ENCODE measurements at regions not wholly inside any gene's neighbourhood (a gene's known extent, or its start where the extent isn't known, plus 50 kb on each side); places are given as distances from the start of the nearest gene placed in this dataset.

DNA sequence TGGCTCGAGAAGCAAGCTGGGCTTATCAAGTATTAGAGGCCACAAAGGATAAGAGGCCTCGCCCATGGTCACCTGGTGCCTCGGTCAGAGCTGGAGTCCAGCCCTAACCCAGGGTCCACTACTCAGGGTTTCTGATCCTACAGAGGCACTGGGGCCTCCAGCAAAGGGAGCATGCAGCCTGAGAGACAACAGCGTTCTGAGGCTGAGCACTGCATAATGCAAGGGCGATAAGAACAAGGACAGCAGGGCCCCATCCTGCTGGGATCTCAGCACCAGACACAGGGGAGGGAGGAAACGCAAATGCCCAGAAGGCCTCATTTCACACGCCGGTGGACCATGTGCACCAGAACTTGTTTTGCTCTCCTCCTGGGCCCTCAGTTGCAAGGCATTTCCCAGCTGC lies 63.0 kb downstream of the C5orf15 start:
- TF ChIP-seq EZH2phosphoT487 (IDR thresholded peaks at IDR 0.05; ENCODE audit: borderline replicate concordance) (no peak), CTCF (conservative IDR thresholded peaks at IDR 0.05; ENCODE audit: low read length) (no peak)
- Histone ChIP-seq H3K4me2 (ENCODE audit: low read depth, low read length, poor library complexity, severe bottlenecking) (no peak overlapping the region), H3F3A (ENCODE audit: low read depth) (no peaks in the 10 kb centered on the region), H3K4me3 (ENCODE audit: low read length, poor library complexity, severe bottlenecking) (no peak overlapping the region), H3K36me3 (ENCODE audit: insufficient read depth, low read length) (no peaks in the 10 kb centered on the region), H3K27me3 (ENCODE audit: insufficient read depth, low read length, poor library complexity, severe bottlenecking) (no peaks in the 10 kb centered on the region), H3K4me1 (ENCODE audit: insufficient read depth, low read length, poor library complexity, severe bottlenecking) (no peaks in the 10 kb centered on the region), H2AFZ (ENCODE audit: low read length) (no peak overlapping the region), H3K79me2 (ENCODE audit: insufficient read depth, low read length) (no peaks in the 10 kb centered on the region), H4K20me1 (ENCODE audit: insufficient read depth, low read length, poor library complexity, severe bottlenecking) (no peaks in the 10 kb centered on the region), H3K9me3 (ENCODE audit: insufficient read depth, low read depth, low read length) (no peaks in the 10 kb centered on the region), H3K9ac (ENCODE audit: low read depth, low read length, poor library complexity, severe bottlenecking) (no peak overlapping the region), H3K9me2 (replicated peaks; ENCODE audit: low read depth, low read length) (no peaks in the 10 kb centered on the region)

- Histone ChIP-seq H3K9me2 (replicated peaks; ENCODE audit: low read depth, low read length) (no peaks in the 10 kb centered on the region), H3K79me2 (ENCODE audit: insufficient read depth, low read length) (no peaks in the 10 kb centered on the region), H2AFZ (ENCODE audit: low read length) (no peak overlapping the region), H3F3A (ENCODE audit: low read depth) (no peaks in the 10 kb centered on the region), H3K36me3 (ENCODE audit: insufficient read depth, low read length) (no peaks in the 10 kb centered on the region), H3K4me3 (ENCODE audit: low read length, poor library complexity, severe bottlenecking) (no peak overlapping the region), H3K9ac (ENCODE audit: low read depth, low read length, poor library complexity, severe bottlenecking) (no peak overlapping the region), H3K27me3 (ENCODE audit: insufficient read depth, low read length, poor library complexity, severe bottlenecking) (no peaks in the 10 kb centered on the region), H4K20me1 (ENCODE audit: insufficient read depth, low read length, poor library complexity, severe bottlenecking) (no peaks in the 10 kb centered on the region), H3K4me2 (ENCODE audit: low read depth, low read length, poor library complexity, severe bottlenecking) (no peak overlapping the region), H3K4me1 (ENCODE audit: insufficient read depth, low read length, poor library complexity, severe bottlenecking) (no peaks in the 10 kb centered on the region), H3K9me3 (ENCODE audit: insufficient read depth, low read depth, low read length) (no peaks in the 10 kb centered on the region)
- TF ChIP-seq EZH2phosphoT487 (IDR thresholded peaks at IDR 0.05; ENCODE audit: borderline replicate concordance) (no peak), CTCF (conservative IDR thresholded peaks at IDR 0.05; ENCODE audit: low read length) (no peak)
These were observed 63.8 kb downstream of the C5orf15 start for GRCh38 chr5:133904641-133905040.

GRCh38 chr5:133902511-133903118 lies 65.8 kb downstream of the C5orf15 start:
- TF ChIP-seq EZH2phosphoT487 (IDR thresholded peaks at IDR 0.05; ENCODE audit: borderline replicate concordance) (no peak), CTCF (conservative IDR thresholded peaks at IDR 0.05; ENCODE audit: low read length) (no peak)
- Histone ChIP-seq H3K4me2 (ENCODE audit: low read depth, low read length, poor library complexity, severe bottlenecking) (no peak overlapping the region), H3K79me2 (ENCODE audit: insufficient read depth, low read length) (no peaks in the 10 kb centered on the region), H3K9me3 (ENCODE audit: insufficient read depth, low read depth, low read length) (no peaks in the 10 kb centered on the region), H3K36me3 (ENCODE audit: insufficient read depth, low read length) (no peaks in the 10 kb centered on the region), H3K4me1 (ENCODE audit: insufficient read depth, low read length, poor library complexity, severe bottlenecking) (no peaks in the 10 kb centered on the region), H3K9me2 (replicated peaks; ENCODE audit: low read depth, low read length) (no peaks in the 10 kb centered on the region), H3K4me3 (ENCODE audit: low read length, poor library complexity, severe bottlenecking) (no peak overlapping the region), H3F3A (ENCODE audit: low read depth) (no peaks in the 10 kb centered on the region), H4K20me1 (ENCODE audit: insufficient read depth, low read length, poor library complexity, severe bottlenecking) (no peaks in the 10 kb centered on the region), H3K9ac (ENCODE audit: low read depth, low read length, poor library complexity, severe bottlenecking) (no peak overlapping the region), H3K27me3 (ENCODE audit: insufficient read depth, low read length, poor library complexity, severe bottlenecking) (no peaks in the 10 kb centered on the region), H2AFZ (ENCODE audit: low read length) (no peak overlapping the region)
